Smooth muscle cell (in vitro differentiated cells): ENCODE measurements at regions not wholly inside any gene's neighbourhood (a gene's known extent, or its start where the extent isn't known, plus 50 kb on each side); places are given as distances from the start of the nearest gene placed in this dataset.

Source experiments
- DNase-seq: peaks from one replicate; lab custom pipeline; 2025; ENCODE audit not compliant: unreplicated experiment; lab: John Stamatoyannopoulos, UW
- H2AFZ ChIP-seq: fragments of 200-600 bp; sonication (generic); 2 replicates; pipeline ENCODE4 v1.6.0; 2016; ENCODE audit warnings: antibody characterized with exemption, low read depth, mild to moderate bottlenecking
- H3F3A ChIP-seq: fragments of 200-600 bp; sonication (generic); 2 replicates; pipeline ENCODE4 v1.6.0; 2017; ENCODE audit warnings: antibody characterized with exemption, low read depth
- H3K27ac ChIP-seq: fragments of 200-600 bp; sonication (generic); 2 replicates; pipeline ENCODE4 v1.5.1; 2016; ENCODE audit warnings: low read depth, mild to moderate bottlenecking
- H3K27me3 ChIP-seq: fragments of 200-600 bp; sonication (generic); 2 replicates; pipeline ENCODE4 v1.6.1; 2016; ENCODE audit warnings: low read depth, mild to moderate bottlenecking
- H3K36me3 ChIP-seq: fragments of 200-600 bp; sonication (generic); 2 replicates; pipeline ENCODE4 v1.5.1; 2016; ENCODE audit warnings: low read depth
- H3K4me1 ChIP-seq: fragments of 200-600 bp; sonication (generic); 2 replicates; pipeline ENCODE4 v1.5.1; 2016; ENCODE audit warnings: low read depth
- H3K4me2 ChIP-seq: fragments of 200-600 bp; sonication (generic); 2 replicates; pipeline ENCODE4 v1.6.0; 2016; ENCODE audit warnings: mild to moderate bottlenecking
- H3K4me3 ChIP-seq: fragments of 200-600 bp; sonication (generic); 2 replicates; pipeline ENCODE4 v1.5.1; 2016; ENCODE audit warnings: mild to moderate bottlenecking
- H3K79me2 ChIP-seq: fragments of 200-600 bp; sonication (generic); 2 replicates; pipeline ENCODE4 v1.6.0; 2016; ENCODE audit warnings: low read depth, mild to moderate bottlenecking
- H3K9ac ChIP-seq: fragments of 200-600 bp; sonication (generic); 2 replicates; pipeline ENCODE4 v1.6.0; 2016; ENCODE audit warnings: low read depth
- H3K9me3 ChIP-seq: fragments of 200-600 bp; sonication (generic); replicated peaks from 2 replicates; pipeline ENCODE4 v1.5.1; 2016; ENCODE audit warnings: low read depth
- H4K20me1 ChIP-seq: fragments of 200-600 bp; sonication (generic); 2 replicates; pipeline ENCODE4 v1.6.0; 2016; ENCODE audit warnings: low read depth
- WGBS: methylation state at CpG from one replicate; pipeline ENCODE4 v1.1.7; 2016; ENCODE audit warnings: low lambda C conversion rate; 5-methylcytosine and 5-hydroxymethylcytosine counted together
- TF ChIP-seq, protein P1 (sequence below): fragments of 200-600 bp; sonication (generic); IDR thresholded peaks from 2 replicates; pipeline ENCODE4 v1.5.1; 2017; ENCODE audit warnings: borderline replicate concordance, mild to moderate bottlenecking, antibody characterized with exemption; ENCODE audit not compliant: insufficient read depth, poor library complexity, severe bottlenecking

DNA sequence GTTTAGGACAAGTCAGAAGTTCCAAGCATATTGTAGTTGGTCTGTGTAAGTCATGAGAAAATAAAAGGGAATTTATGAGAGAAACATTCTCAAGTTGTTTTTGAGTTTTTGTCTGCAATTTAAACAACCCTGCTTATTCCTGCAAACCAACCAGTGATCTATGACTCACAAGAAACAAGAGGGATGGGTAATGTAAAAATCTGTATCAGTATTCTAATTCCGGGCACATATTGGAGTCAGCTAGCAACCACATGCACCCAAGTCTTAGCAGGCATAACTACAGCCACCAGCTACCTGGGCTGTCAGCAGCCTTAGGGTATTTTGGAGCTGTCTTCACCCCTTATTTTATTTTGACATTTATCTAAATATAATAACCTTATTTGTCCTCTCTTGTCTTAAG lies 128.7 kb upstream of the APC start:
- no peaks in the 10 kb centered on the region for H3F3A ChIP-seq
- DNase-seq, result no peak
- no peak overlapping the region for H3K9ac ChIP-seq
- TF ChIP-seq, protein P1, sequence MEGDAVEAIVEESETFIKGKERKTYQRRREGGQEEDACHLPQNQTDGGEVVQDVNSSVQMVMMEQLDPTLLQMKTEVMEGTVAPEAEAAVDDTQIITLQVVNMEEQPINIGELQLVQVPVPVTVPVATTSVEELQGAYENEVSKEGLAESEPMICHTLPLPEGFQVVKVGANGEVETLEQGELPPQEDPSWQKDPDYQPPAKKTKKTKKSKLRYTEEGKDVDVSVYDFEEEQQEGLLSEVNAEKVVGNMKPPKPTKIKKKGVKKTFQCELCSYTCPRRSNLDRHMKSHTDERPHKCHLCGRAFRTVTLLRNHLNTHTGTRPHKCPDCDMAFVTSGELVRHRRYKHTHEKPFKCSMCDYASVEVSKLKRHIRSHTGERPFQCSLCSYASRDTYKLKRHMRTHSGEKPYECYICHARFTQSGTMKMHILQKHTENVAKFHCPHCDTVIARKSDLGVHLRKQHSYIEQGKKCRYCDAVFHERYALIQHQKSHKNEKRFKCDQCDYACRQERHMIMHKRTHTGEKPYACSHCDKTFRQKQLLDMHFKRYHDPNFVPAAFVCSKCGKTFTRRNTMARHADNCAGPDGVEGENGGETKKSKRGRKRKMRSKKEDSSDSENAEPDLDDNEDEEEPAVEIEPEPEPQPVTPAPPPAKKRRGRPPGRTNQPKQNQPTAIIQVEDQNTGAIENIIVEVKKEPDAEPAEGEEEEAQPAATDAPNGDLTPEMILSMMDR, result no peak
- H3K4me1 ChIP-seq, result no peaks in the 10 kb centered on the region
- no peaks in the 10 kb centered on the region for H4K20me1 ChIP-seq
- H3K4me3 ChIP-seq, result no peak overlapping the region
- H2AFZ ChIP-seq, result no peak overlapping the region
- no peak overlapping the region for H3K27ac ChIP-seq
- H3K9me3 ChIP-seq, result no peaks in the 10 kb centered on the region
- no peak overlapping the region for H3K4me2 ChIP-seq
- H3K27me3 ChIP-seq, result peaks cover 7% of the 10 kb centered on the region
- H3K36me3 ChIP-seq, result no peaks in the 10 kb centered on the region
- 46% methylated on average over 1 of the region's 1 CpG for WGBS
- no peaks in the 10 kb centered on the region for H3K79me2 ChIP-seq

DNA sequence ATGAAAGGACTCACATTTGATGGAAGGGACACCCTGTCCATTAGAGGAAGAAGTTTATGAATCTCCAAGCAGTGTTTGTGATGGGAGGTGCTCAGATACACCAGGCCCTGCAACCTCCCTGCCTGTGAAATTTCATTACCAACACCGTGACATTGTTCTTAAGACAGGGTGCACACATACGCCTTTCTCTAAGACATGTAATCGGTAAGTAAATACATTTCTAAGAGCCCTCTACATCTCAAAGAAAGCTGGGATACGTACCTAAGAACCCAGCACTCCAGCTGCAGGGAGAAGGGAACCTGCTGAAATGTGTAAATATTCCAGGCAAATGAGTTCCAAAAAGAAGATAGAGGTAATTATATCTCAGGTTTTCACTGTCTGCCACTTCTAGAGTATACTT lies 125.0 kb upstream of the APC start:
- no peak overlapping the region for H3K4me3 ChIP-seq
- no peaks in the 10 kb centered on the region for H3K4me1 ChIP-seq
- H3K27me3 ChIP-seq, result peaks cover 7% of the 10 kb centered on the region
- H3K9ac ChIP-seq, result no peak overlapping the region
- H3K27ac ChIP-seq, result no peak overlapping the region
- no peaks in the 10 kb centered on the region for H3K79me2 ChIP-seq
- H3F3A ChIP-seq, result no peaks in the 10 kb centered on the region
- TF ChIP-seq, protein P1, result no peak
- no peaks in the 10 kb centered on the region for H3K9me3 ChIP-seq
- H3K36me3 ChIP-seq, result no peaks in the 10 kb centered on the region
- no peak for DNase-seq
- 94% methylated on average over 4 of the region's 4 CpGs for WGBS
- no peaks in the 10 kb centered on the region for H4K20me1 ChIP-seq
- H2AFZ ChIP-seq, result no peak overlapping the region
- H3K4me2 ChIP-seq, result no peak overlapping the region

DNA sequence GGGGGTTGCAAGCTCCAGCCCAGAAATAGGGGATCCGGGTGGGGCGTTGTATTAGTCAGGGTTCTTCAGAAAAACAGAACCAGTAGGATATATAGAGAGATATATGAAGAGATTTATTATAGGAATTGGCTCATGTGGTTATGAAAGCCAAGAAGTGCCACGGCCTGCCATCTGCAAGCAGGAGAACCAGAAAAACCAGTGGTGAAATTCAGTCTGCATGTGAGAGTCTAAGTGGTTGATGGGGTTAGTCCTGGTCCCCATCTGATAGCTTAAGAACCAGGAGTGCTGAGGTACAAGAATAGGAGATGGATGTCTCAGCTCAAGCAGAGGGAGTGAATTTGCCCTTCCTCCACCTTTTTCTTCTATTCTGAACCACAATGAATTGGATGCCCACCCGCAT lies 123.4 kb upstream of the APC start:
- WGBS, result 92% methylated on average over 4 of the region's 4 CpGs
- Histone ChIP-seq H3K4me1 (no peaks in the 10 kb centered on the region), H3K27me3 (peaks cover 7% of the 10 kb centered on the region), H2AFZ (no peak overlapping the region), H3K27ac (no peak overlapping the region), H3K4me2 (no peak overlapping the region), H3K4me3 (no peak overlapping the region), H3F3A (no peaks in the 10 kb centered on the region), H3K9me3 (no peaks in the 10 kb centered on the region), H3K9ac (no peak overlapping the region), H3K79me2 (no peaks in the 10 kb centered on the region), H4K20me1 (no peaks in the 10 kb centered on the region), H3K36me3 (no peaks in the 10 kb centered on the region)
- DNase-seq, result no peak
- TF ChIP-seq, protein P1, result no peak

DNA sequence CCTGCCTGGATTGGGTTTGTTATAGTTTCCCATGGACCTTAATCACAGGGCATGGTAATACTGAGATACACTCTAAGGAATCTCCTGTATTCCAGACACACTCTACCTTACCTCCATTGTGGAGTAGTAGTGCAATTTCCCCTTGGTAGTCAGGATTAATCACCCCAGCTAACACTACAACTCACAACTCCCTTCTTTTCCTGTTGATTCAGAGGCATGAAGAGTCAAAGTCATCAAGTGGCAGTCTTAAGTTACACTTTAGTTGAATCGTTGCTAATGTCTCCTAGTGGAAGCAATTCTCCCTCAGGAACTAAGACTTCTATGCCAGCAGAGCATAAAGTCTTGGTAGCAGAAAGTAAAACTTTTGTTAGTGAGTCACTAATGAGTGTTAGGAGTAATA lies 122.7 kb upstream of the APC start:
- Histone ChIP-seq H3K4me2 (no peak overlapping the region), H3F3A (no peaks in the 10 kb centered on the region), H3K4me3 (no peak overlapping the region), H3K36me3 (no peaks in the 10 kb centered on the region), H3K79me2 (no peaks in the 10 kb centered on the region), H3K9me3 (no peaks in the 10 kb centered on the region), H2AFZ (no peak overlapping the region), H3K27me3 (peaks cover 7% of the 10 kb centered on the region), H3K9ac (no peak overlapping the region), H3K27ac (no peak overlapping the region), H4K20me1 (no peaks in the 10 kb centered on the region), H3K4me1 (no peaks in the 10 kb centered on the region)
- WGBS, result 67% methylated on average over 1 of the region's 1 CpG
- TF ChIP-seq, protein P1, result no peak
- no peak for DNase-seq
